Inferior parietal cortex (tissue), 1 donor: ENCODE measurements at regions not wholly inside any gene's neighbourhood (a gene's known extent, or its start where the extent isn't known, plus 50 kb on each side); places are given as distances from the start of the nearest gene placed in this dataset.
A peak's percentile ranks its signal among the peaks of the same experiment; 100 is the strongest.

Experiments used
- DNase-seq: peaks from one replicate; pipeline ENCODE4 v3.0.0-alpha.2; 2016; ENCODE audit errors: extremely low spot score

- no peak for DNase-seq
Measured at GRCh38 chr2:155404433-155405002, 706.0 kb downstream of the KCNJ3 start.

DNA sequence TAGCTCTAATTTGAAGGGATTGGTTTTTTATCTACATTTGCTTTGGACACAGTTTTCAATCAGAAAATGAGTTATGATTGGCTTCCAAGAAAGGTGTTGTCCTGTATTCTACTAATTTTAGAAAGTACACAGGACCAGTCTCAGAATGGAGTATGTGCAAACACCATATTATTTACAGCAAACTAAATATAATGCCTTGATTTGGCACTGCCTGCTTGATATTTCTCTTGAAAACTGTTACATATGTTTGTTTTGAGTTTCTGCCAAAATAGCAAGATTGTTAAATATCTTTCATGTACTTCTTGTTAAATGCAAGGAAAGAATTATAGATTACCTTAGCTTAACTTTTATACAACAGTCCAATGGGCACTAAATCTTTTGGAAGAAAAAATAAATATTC, 694.9 kb downstream of the KCNJ3 start:
- DNase-seq, result no peak

DNA sequence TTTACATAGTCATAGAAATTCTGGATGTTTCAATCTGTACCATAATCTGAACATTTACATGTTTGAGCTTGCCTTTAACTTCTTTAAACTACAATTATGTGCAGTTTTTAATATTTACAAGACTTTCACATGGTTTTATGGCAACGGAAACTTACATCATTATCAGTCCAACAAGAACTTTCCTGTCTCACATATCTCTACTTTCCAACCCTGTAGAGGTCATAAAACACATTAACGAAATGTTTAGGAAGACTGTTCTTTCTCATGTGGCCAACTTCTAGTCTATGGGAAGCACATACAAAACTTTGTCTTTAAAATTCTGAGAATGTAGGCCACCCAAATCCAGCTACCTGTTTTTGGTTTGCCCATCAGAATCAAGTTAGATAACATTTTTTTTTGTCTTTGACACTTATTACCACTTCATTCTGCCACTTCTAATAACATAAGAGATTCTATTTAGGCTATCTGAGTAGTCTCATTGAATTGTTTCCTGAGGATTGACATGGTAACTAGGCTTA, 693.2 kb downstream of the KCNJ3 start:
- DNase-seq, result no peak

GRCh38 chr2:155389224-155389623, 690.7 kb downstream of the KCNJ3 start:
- no peak for DNase-seq

- no peak for DNase-seq
Measured at GRCh38 chr2:155384555-155385123, 686.1 kb downstream of the KCNJ3 start.

GRCh38 chr2:155382776-155383175, 684.3 kb downstream of the KCNJ3 start:
- no peak for DNase-seq

GRCh38 chr2:155381436-155381835, 682.9 kb downstream of the KCNJ3 start:
- DNase-seq, result no peak

GRCh38 chr2:155379494-155379893, 681.0 kb downstream of the KCNJ3 start:
- DNase-seq, result no peak

- no peak for DNase-seq
Measured at GRCh38 chr2:155377931-155378444, 679.5 kb downstream of the KCNJ3 start.

GRCh38 chr2:155377266-155377680, 678.8 kb downstream of the KCNJ3 start:
- peak; percentile 70 for DNase-seq

GRCh38 chr2:155372969-155373368, 674.5 kb downstream of the KCNJ3 start:
- peak; percentile 55 for DNase-seq

DNA sequence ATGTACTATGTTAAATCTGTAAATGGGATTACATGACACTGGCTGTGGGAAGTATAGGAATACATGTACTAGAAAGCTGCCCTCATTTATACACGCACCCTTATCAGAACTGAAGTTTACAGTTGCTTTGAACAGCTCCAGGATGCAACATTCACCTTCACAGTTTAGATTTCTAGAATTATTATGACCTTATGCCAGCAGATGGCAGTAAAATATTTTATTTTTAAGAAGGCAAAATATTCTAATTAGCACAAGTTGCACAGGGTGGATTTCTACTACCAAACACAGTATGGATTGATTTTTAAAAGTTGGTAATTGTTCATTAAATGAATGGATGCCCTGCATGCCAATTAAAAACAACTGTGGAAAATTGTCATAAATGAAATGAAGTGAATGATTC, 670.4 kb downstream of the KCNJ3 start:
- peak; percentile 49 for DNase-seq

DNA sequence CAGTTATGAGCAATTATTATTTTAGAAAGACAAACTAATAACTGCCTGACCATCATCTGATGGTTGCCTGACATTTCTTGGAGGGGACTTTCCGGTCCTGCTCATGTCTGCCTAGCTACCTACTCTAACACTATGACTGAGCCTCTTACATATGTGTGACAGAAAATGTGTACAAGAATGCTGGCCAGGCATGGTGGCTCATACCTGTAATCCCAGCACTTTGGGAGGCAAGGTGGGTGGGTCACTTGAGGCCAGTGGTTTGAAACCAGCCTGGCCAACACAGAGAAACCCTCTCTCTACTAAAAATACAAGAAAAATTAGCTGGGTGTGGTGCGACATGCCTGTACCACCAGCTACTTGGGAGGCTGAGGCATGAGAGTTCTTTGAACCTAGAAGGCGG, 666.3 kb downstream of the KCNJ3 start:
- no peak for DNase-seq

DNA sequence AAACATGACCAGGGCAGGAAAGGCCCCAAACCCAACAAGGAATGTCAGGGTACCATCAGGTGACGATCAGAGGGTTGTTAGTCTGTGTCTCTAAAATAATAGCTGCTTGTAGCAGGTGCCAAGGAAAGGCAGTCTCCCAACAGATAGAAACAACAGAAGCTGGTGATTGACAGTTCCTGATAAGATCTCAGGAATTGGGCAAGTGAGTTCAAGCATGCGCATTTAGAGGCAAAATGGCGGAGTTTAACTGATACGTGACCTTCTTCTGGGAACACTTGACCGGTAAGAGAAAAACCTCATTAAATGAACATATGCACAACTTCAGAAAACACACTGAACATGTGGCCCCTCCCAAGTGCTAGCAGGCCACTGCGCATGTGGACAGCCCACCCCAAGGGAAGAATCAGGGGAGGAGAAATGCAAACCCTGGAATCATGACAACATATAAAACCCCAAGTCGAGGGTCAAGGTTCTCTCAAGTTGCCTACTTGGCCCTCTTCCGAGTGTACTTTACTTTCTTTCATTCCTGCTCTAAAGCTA, 664.9 kb downstream of the KCNJ3 start:
- DNase-seq, result no peak

DNA sequence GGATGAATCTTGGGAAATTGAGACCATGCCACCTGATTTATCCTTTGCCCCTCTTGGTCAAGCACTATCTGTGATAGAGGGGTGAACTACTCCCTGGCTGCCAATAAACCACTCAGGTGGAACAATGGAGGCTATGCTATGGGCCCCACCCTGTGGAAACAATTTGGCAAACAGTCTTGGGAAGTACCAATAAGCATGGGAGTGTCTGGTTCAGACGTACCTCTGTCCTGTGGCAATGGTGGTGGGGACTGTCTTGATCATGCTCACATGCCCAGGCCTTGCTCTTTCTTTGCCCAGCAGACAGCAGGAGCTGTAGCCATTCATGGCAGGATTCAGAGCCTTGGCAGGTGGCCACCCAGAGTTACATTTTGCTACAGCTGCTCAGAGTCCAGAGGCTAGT, 658.7 kb downstream of the KCNJ3 start:
- no peak for DNase-seq

DNA sequence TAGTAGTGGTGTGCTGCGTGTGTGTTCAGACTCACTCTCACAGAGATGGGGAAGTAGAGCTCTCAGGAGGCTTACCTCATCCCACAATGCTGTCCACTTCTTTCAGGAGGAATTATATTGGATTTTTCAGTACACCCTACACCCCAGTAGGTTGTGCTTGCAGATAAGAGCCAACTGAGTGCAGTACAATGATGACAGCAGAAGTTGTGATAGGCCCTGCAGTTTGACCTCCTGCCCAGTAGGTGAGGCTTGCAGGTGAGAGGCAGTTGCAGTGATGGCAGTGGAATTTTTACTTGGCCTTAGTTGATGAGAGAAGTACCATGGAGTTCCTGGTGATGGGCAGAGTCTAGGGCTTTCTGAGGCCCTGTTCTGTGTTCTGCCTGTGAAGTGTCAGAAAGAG, 657.8 kb downstream of the KCNJ3 start:
- DNase-seq, result no peak

GRCh38 chr2:155350783-155351580, 652.5 kb downstream of the KCNJ3 start:
- no peak for DNase-seq

GRCh38 chr2:155332016-155332415, 633.5 kb downstream of the KCNJ3 start:
- DNase-seq, result no peak

DNA sequence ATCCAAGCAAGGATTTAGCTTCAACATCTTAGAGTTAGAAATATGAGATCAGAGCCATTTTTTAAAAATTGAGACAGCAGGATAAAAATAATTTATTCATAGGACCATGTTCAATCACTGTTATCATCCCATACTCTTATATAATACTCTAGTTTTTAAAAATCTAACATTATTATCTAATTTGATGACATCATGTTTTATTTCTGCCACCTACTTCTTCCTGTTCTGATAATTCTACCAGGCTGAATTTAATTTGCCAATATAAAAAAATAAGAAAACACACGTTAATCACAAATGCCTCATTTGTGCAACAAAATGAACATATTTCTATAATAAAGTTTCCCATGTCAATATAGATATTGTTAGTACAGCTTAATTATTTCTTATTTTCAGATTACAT, 621.7 kb downstream of the KCNJ3 start:
- no peak for DNase-seq

DNA sequence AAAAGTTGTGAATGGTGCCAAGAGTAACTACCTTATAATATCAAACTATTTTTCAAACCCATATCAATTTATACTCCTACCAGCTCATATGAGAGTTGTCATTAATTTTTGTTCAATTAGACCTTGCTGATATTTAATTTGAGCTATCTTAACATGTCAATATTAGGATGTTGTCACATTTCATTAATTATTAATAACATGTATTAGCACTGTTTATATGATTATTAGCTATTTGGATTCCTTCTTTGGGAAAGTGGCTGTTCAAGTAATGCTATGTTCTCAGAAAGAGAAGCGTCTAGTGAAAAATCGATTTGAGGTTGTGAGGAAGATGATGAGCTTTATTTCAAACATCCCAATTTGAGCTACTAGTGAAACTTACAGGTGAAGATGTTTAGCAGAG, 620.2 kb downstream of the KCNJ3 start:
- no peak for DNase-seq

DNA sequence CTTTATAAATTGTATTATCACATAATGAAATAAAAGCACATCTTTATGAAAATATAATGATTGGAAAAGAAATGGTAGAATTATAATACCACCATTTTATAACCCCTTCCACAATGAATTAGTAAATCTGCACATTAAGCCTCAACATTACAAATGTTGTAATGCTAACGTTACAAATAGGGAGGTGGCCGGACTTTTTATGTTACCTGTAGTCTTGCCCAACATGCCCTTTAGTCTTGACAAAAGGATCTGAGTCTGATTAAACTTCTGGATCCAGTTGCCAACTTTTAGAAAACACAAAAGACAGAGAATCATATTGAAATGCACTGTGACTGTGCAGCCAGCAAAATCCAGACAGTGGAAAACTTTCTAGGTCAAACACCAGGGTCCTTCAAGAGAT, 617.3 kb downstream of the KCNJ3 start:
- no peak for DNase-seq

GRCh38 chr2:155310589-155310988, 612.1 kb downstream of the KCNJ3 start:
- DNase-seq, result peak; percentile 74

GRCh38 chr2:155309483-155309882, 611.0 kb downstream of the KCNJ3 start:
- no peak for DNase-seq
